CD4-positive, alpha-beta T cell (primary cell): ENCODE measurements at regions not wholly inside any gene's neighbourhood (a gene's known extent, or its start where the extent isn't known, plus 50 kb on each side); places are given as distances from the start of the nearest gene placed in this dataset.
"Not testable (repeated sequence)": the region's sequence is repeated elsewhere in the genome, so short reads cannot be mapped to it uniquely, and the experiment has no call there.

Experiments
- ATAC-seq: fragments of 200-7000 bp; cut with Tn5 transposase; one replicate; pipeline ENCODE4 v1.10.0; 2022; ENCODE audit warnings: mild to moderate bottlenecking; ENCODE audit not compliant: poor library complexity
- CTCF ChIA-PET: fragments of 350-600 bp; sonication (Branson Sonifier 250); formaldehyde crosslinking; loops from one replicate; lab custom pipeline; 2021; ENCODE audit warnings: antibody characterized with exemption, inconsistent platforms; lab: Charles Lee
- POLR2A ChIA-PET: fragments of 350-600 bp; sonication (Branson Sonifier 250); formaldehyde crosslinking; loops from one replicate; lab custom pipeline; 2021; ENCODE audit warnings: antibody characterized with exemption, inconsistent platforms; lab: Charles Lee
- DNase-seq, 14 experiments: peaks; one replicate each; pipeline ENCODE4 v3.0.0-alpha.2; 2013 to 2020; ENCODE audit warnings: mixed read lengths in 2 of 14
- H3K27ac ChIP-seq, 2 donors: one replicate each; pipeline versions ENCODE4 v1.5.1 to v1.7.0; 2013; ENCODE audit warnings: low read length in 2 of 2, low read depth in 1 of 2, mild to moderate bottlenecking in 1 of 2
- H3K27me3 ChIP-seq, 2 experiments: 1 replicate in 1 of 2; 2 replicates in 1 of 2; pipeline versions ENCODE4 v1.6.1 to v1.7.0; 2013; ENCODE audit warnings: low read length in 2 of 2, control low read depth in 1 of 2, mild to moderate bottlenecking in 1 of 2, moderate library complexity in 1 of 2; ENCODE audit not compliant: insufficient read depth in 2 of 2, control insufficient read depth in 1 of 2
- H3K36me3 ChIP-seq: one replicate; pipeline ENCODE4 v1.6.1; 2013; ENCODE audit warnings: low read length, control low read depth; ENCODE audit not compliant: insufficient read depth
- H3K4me1 ChIP-seq: one replicate; pipeline ENCODE4 v1.6.1; 2013; ENCODE audit warnings: low read length, control low read depth; ENCODE audit not compliant: insufficient read depth
- H3K4me3 ChIP-seq: one replicate; pipeline ENCODE4 v1.5.1; 2013; ENCODE audit warnings: mild to moderate bottlenecking, low read length, moderate library complexity
- H3K9me3 ChIP-seq, 2 experiments: 1 replicate in 1 of 2; 2 replicates in 1 of 2; pipeline versions ENCODE4 v1.6.1 to v1.7.0; 2013; ENCODE audit warnings: low read length in 2 of 2, mild to moderate bottlenecking in 2 of 2, control low read depth in 1 of 2, moderate library complexity in 1 of 2; ENCODE audit not compliant: control insufficient read depth in 1 of 2, insufficient read depth in 1 of 2
- H3K27ac Mint-ChIP-seq: one replicate; pipeline ENCODE4 v1.8.0; 2020; ENCODE audit warnings: mixed read lengths
- H3K27me3 Mint-ChIP-seq: one replicate; pipeline ENCODE4 v1.8.0; 2021; ENCODE audit warnings: mixed read lengths
- H3K36me3 Mint-ChIP-seq: one replicate; pipeline ENCODE4 v1.8.0; 2021; ENCODE audit warnings: low read depth, mixed read lengths
- H3K4me1 Mint-ChIP-seq: one replicate; pipeline ENCODE4 v1.8.0; 2021; ENCODE audit warnings: low read depth, mixed read lengths
- H3K4me3 Mint-ChIP-seq: one replicate; pipeline ENCODE4 v1.8.0; 2020; ENCODE audit warnings: mild to moderate bottlenecking, mixed read lengths
- H3K9me3 Mint-ChIP-seq: one replicate; pipeline ENCODE4 v1.8.0; 2020; ENCODE audit warnings: mixed read lengths
- CTCF ChIP-seq: fragments of 200-600 bp; IDR thresholded peaks from one replicate; pipeline ENCODE4 v1.8.0; 2022; ENCODE audit warnings: antibody characterized with exemption, mild to moderate bottlenecking
- intact Hi-C, 2 experiments: fragments of 100-400 bp; cut with DNase I in 1 of 2; cut with micrococcal nuclease in 1 of 2; formaldehyde crosslinking; loops; one replicate each; pipeline versions ENCODE4 v1.15.1 to v1.9.0; 2023 to 2025; cut with DNase I, micrococcal nuclease

- Histone ChIP-seq H3K36me3 (no peaks in the 10 kb centered on the region), H3K27ac (no peak overlapping the region), H3K9me3 (peaks cover 0 to 4% of the 10 kb centered on the region in 2 experiments), H3K4me3 (no peak overlapping the region), H3K27me3 (no peaks in the 10 kb centered on the region), H3K4me1 (no peaks in the 10 kb centered on the region)
- no peak for ATAC-seq
- DNase-seq, result no peak
- Mint-ChIP-seq H3K27me3 (no peaks in the 10 kb centered on the region), H3K9me3 (peaks cover 5% of the 10 kb centered on the region), H3K4me3 (no peak overlapping the region), H3K4me1 (no peaks in the 10 kb centered on the region), H3K27ac (no peak overlapping the region), H3K36me3 (no peaks in the 10 kb centered on the region)
- no peak for TF ChIP-seq CTCF
- intact Hi-C loops, result no loop called here
- POLR2A ChIA-PET, result no interaction called here
- CTCF ChIA-PET, result no interaction called here
These were observed 260.3 kb downstream of the ARHGAP12 start for GRCh38 chr10:31668326-31668725.

- H3K4me3 Mint-ChIP-seq, H3K9me3 Mint-ChIP-seq, H3K27me3 Mint-ChIP-seq, H3K27ac Mint-ChIP-seq, H3K27ac ChIP-seq, CTCF ChIA-PET, DNase-seq, intact Hi-C loops, H3K36me3 Mint-ChIP-seq, H3K4me1 Mint-ChIP-seq, H3K36me3 ChIP-seq, H3K4me1 ChIP-seq, H3K4me3 ChIP-seq, H3K27me3 ChIP-seq, POLR2A ChIA-PET, ATAC-seq, H3K9me3 ChIP-seq: not testable (repeated sequence)
These were observed 262.8 kb downstream of the ARHGAP12 start for GRCh38 chr10:31665764-31666279.

- Mint-ChIP-seq H3K27ac (no peak overlapping the region), H3K4me3 (no peak overlapping the region), H3K9me3 (no peaks in the 10 kb centered on the region), H3K4me1 (no peaks in the 10 kb centered on the region), H3K36me3 (no peaks in the 10 kb centered on the region), H3K27me3 (no peaks in the 10 kb centered on the region)
- intact Hi-C loops, result no loop called here
- ATAC-seq (no peak), DNase-seq (no peak)
- Histone ChIP-seq H3K9me3 (no peaks in the 10 kb centered on the region), H3K4me1 (no peaks in the 10 kb centered on the region), H3K27ac (no peak overlapping the region), H3K36me3 (no peaks in the 10 kb centered on the region), H3K4me3 (no peak overlapping the region), H3K27me3 (no peaks in the 10 kb centered on the region)
- POLR2A ChIA-PET, result no interaction called here
- TF ChIP-seq CTCF, result no peak
- CTCF ChIA-PET, result no interaction called here
These were observed 263.8 kb downstream of the ARHGAP12 start for GRCh38 chr10:31664803-31665202.

- POLR2A ChIA-PET, H3K4me3 Mint-ChIP-seq, H3K36me3 Mint-ChIP-seq, CTCF ChIA-PET, H3K4me1 ChIP-seq, H3K4me1 Mint-ChIP-seq, H3K9me3 Mint-ChIP-seq, H3K36me3 ChIP-seq, H3K27me3 ChIP-seq, ATAC-seq, H3K27me3 Mint-ChIP-seq, H3K27ac Mint-ChIP-seq, DNase-seq, H3K9me3 ChIP-seq, H3K27ac ChIP-seq, intact Hi-C loops, H3K4me3 ChIP-seq: not testable (repeated sequence)
These were observed 264.6 kb downstream of the ARHGAP12 start for GRCh38 chr10:31664071-31664470.
